Activated naive CD8-positive, alpha-beta T cell treated with anti-CD3 and anti-CD28 coated beads, Interleukin-2, amount 50 U/mL, for 16 hours (primary cell): ENCODE measurements at regions not wholly inside any gene's neighbourhood (a gene's known extent, or its start where the extent isn't known, plus 50 kb on each side); places are given as distances from the start of the nearest gene placed in this dataset.
A peak's percentile ranks its signal among the peaks of the same experiment; 100 is the strongest.

Experiments
- DNase-seq: peaks from one replicate; pipeline ENCODE4 v3.0.0-alpha.2; 2020; ENCODE audit warnings: low read depth, low spot score

- DNase-seq: no peak
These were observed 68.1 kb upstream of the OTUD4 start for GRCh38 chr4:145248502-145248901.

DNA sequence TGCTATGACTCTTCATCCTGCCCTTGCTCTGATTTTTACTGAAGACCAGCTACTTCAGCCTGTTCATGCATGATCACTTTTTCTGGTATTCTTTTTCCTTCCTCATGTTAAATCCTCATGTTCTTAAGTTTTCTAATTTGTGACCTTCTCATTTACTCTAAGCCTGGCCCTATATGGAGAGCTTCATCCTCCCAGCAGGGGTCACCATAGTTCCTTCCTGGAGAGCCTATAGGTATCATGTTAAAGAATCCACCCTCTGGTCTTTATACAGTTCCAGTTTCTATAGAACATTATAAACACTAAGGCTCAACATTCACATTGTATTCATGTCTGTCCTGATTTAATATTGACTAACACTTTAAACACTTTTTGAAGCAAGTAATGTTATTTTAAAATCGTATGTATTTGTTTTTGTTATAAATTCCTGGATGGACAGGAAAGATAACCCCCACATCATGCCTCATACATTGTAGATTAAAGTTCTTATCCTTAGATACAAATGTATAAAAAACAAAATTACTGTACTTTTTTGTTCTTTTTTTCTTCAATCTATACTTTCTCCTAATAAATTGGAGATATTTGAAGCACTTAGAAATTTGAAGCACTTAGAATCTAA lies 53.8 kb upstream of the OTUD4 start:
- DNase-seq: peak; percentile 43

GRCh38 chr4:145231906-145232700 lies 51.7 kb upstream of the OTUD4 start:
- no peak for DNase-seq

DNA sequence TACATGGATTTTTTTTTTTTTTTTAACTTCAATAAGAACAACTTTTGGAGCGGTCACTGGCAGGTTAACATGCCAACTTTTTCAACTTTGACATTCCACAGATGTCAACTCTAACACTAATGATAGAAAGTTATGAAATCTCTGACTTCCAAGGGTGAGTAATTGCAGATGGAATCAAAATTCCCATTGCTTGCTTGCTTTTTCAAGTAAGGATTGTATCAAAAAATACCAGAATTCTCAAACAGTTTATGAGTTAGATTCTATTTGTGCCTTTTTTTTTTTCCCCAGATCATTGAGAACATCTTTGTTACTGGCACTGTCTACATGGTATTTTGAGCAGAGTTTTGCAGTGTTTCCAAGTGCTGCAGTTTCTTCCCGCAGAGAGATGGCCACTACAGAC lies 50.3 kb upstream of the OTUD4 start:
- no peak for DNase-seq
